ENCODE measurements at regions not wholly inside any gene's neighbourhood (a gene's known extent, or its start where the extent isn't known, plus 50 kb on each side); places are given as distances from the start of the nearest gene placed in this dataset.

GRCh38 chr4:17138847-17139246 is 240.4 kb upstream of the LDB2 start:
- no peak for TF ChIP-seq POLR2A (IDR thresholded peaks at IDR 0.05; ENCODE audit: low read depth, low read length)
- TF ChIP-seq POLR2AphosphoS5 (IDR thresholded peaks at IDR 0.05; ENCODE audit: low read depth, low read length), result no peak
- no peak for TF ChIP-seq TAF1 (IDR thresholded peaks at IDR 0.05; ENCODE audit: borderline replicate concordance, low read depth, low read length)

All from GM12892 (cell line).